ENCODE measurements at regions not wholly inside any gene's neighbourhood (a gene's known extent, or its start where the extent isn't known, plus 50 kb on each side); places are given as distances from the start of the nearest gene placed in this dataset.

- no peak for TF ChIP-seq CTCF (IDR thresholded peaks at IDR 0.05; ENCODE audit: insufficient read depth, low read length, poor library complexity, severe bottlenecking)
- TF ChIP-seq EZH2phosphoT487 (conservative IDR thresholded peaks at IDR 0.05; ENCODE audit: low read length) = no peak
Observed at GRCh38 chr15:66649235-66649984, 52.6 kb upstream of the SMAD6 start.
